UCSD-AML1 (cell line): ENCODE measurements at regions not wholly inside any gene's neighbourhood (a gene's known extent, or its start where the extent isn't known, plus 50 kb on each side); places are given as distances from the start of the nearest gene placed in this dataset.
"Not testable (repeated sequence)": the region's sequence is repeated elsewhere in the genome, so short reads cannot be mapped to it uniquely, and the experiment has no call there.

ENCODE experiments used
- DNase-seq: peaks from one replicate; lab custom pipeline; 2025; ENCODE audit not compliant: unreplicated experiment; lab: John Stamatoyannopoulos, UW

DNA sequence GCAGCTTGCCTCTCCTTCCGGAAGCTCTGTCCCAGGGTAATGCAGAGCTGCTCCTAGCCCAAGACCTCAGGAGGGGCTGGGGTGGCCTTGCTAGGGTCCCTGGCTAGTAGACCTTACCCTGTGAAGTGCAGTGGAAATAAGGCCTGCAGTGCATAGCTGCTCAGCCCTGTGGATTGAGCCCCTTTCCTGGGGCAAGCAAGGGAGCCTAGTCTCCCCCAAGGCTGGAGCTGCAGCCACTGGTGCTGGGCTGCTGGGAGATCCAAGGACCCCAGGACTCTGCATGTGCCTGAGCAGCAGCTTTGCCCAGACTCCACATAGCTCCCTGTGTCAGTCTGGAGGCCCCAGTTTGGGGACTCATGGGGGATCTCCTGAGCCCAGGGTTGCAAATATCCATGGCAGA, 57.9 kb downstream of the FANCF start:
- DNase-seq, result peak; percentile 6

DNA sequence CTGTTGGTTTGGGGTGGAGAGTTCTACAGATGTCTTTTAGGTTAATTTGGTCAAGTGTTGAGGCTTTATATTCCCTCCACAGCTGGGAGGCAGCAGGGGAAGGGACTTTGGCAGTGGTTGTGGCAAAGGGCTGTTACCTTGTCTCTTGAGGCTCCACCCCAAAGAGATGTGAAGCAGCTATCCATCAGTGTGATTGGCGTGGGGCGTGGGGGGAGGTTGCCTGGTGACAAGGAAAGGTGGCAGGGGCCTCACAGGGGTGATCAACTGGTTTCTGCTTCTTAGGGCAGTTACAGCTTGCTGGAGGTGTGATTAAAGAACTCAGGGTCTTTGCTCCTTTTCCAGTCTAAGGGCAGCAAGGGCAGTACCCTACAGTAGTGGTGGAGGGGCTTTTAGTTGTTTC, 59.3 kb downstream of the FANCF start:
- no peak for DNase-seq

DNA sequence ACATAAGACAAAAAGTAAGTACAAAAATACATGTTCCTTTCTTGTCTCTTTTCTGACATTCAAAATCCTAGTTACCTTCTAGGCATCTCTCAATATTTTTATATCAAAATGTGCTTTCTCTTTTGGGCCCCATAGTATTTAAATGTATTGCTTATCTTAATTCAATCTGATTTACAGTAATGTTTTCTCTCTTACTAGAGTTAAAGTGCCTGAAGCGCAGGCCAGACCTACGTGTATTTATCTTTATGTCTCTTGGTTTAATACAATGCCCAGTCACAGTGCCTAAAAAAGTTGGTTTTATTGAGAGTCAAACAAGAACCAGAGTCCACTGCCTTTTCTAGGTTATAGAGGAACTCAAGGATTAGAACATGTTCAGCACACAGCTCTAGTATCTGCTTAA, 64.3 kb downstream of the FANCF start:
- no peak for DNase-seq

DNA sequence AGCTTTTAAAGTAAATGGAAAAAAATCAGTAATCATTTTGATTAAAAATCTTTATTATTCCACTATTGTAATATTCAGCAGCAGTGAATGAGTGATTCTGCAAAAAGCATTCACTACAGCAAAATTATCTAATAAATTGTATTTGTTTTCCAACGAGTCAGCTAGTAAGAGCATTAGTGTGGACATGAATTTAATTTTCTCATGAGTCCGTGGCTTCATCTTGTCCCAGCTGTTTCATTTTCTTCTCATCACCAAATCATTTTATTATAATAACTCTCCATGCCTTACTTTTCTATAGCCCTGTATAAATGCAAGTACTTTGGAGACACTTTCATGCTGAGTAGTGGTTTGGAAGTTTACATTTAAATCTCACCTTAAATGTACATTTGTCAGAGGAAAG, 66.2 kb downstream of the FANCF start:
- DNase-seq, result no peak

DNA sequence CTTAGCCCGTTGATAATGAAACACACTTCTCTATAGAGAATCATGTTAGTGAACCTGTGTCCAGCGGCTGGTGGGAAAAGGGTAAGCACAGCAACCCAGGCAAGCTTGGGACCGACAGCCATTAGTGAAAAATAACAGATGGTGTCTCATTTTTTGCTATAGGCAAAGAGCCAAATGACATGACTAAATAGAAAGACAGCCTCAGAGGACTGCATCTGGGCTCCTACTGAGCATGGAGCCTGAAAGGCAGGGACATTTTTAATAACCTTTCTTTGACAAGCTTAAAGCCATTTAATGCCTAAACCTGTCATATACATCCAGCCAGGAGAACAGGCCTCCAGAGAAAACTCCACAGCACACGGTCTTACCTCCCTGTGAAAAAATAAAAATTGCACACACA, 67.0 kb downstream of the FANCF start:
- no peak for DNase-seq

DNA sequence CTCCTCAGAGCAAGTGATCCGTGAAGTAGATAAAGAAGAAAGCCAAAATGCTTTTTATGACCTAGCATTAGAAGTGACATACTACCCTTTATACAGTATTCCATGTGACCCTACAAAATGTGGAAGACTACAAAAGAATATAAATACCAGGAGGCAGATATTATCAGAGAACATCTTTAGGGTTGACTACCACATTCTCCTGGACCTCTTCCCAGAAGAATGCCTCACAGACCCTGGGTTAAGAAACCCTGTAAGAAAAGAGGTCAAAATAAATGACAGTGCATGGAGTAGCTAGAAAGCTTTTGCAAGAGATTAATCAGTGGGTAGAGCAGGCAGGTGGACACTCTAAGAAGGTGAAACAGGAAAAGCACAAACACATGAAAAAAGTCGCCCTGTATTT, 69.2 kb downstream of the FANCF start:
- DNase-seq, result no peak

DNA sequence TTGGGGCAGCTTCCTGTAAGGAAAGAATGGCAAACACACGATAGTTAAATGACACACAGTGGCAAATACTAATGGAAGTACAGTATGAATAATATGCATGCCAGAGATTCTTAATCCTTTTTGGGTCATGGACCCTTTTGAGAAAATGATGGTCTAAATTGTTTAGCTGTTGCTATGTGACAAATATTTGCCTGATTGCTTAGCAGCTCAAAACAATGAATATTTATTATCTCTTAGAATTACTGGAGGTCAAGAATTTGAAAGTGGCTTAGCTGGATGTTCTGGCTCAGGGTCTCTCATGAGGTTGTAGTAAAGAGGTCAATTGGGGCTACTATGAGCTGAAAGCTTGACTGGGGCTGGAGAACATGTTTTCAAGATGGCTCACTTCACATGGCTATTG, 69.7 kb downstream of the FANCF start:
- DNase-seq, result no peak

DNA sequence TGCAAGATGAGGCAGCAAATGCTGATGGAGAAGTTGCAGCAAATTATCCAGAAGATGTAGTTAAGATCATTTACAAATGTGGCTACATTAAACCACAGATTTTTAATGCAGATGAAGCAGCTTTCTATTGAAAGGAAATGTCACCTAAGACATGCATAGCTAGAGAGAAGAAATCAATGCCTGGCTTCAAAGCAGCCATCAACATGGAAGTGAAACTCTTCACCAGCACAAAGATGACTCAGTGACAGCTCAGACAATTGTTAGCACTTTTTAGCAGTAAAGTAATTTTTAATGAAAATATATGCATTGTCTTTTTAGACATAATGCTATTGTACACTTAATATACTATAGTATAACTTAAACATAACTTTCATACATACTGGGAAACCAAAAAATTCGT, 71.4 kb downstream of the FANCF start:
- no peak for DNase-seq

DNA sequence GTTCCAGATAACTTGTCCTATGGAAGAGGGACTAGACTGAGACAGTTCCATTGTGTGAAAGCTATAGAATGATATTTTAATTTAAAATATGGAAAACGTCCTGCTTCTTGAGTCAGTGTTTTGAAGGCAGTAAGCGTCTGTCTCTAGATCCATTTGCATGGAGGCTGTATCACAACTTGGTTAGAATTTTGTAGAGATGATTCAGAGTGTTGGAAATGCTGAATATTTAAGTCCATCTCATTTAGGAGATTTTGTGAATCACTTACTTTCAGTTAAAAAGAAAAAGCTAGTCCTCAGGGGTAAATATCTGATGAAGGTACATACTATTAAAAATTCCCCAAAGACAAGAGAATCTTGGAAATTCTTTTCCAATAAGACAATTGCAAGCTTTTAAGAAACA, 72.7 kb downstream of the FANCF start:
- no peak for DNase-seq

DNA sequence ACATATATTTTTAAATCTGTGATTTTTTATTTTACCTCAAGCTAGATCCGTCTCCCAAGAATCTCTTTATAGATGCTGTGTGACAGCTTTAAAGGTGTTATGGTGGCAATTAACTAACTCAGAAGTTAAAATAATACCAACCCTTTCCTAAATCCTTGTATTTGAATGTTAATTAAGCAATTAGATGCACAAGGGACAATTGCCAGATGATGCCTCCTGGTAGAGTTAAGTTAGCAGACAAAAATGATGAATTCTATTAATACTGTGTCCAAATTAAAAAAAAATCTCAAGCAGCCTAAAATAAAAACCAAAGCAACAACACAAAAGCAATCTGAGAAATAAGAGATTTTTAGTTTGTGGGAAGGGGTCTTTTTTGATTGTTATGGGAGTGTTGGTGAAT, 78.9 kb downstream of the FANCF start:
- no peak for DNase-seq

DNA sequence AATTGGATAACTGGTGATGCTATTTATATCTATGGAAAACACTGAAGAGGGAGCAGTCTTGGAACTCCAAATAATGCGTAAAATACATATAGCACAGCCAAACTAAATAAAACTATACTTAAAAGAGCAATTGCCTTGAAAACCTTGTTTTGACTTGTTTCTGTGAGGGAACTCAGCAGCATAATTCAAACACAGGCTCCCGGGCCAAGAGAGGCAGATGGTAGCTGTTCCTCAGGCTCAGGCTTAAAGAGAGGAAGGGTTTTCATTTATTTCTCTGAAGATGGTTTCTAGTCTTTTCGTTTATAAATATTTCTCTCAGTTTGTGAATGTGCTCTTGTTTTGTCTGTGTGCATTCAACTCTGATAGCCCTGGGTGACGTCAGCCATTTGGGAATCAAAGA, 82.4 kb downstream of the FANCF start:
- DNase-seq, result no peak

DNA sequence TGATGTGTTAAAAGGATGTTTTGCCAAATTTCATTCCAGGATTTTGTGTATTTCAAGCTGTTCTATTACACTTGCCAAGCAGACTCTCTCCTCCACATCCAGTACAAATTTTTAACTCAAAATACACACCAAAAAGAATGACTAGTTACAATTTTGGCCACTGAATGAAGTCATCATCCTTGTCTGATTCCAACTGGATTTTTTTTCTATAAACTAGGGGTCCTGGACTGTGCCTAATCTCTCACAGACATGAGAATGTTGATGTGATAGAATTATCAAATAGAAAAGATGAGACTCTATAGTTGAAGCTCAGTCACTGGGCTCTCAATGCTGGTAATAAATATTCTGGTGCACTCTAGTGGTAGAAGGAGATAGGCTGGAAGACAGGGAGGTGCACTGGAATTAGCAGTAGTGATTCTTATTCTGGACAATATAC, 85.8 kb downstream of the FANCF start:
- DNase-seq, result no peak

DNA sequence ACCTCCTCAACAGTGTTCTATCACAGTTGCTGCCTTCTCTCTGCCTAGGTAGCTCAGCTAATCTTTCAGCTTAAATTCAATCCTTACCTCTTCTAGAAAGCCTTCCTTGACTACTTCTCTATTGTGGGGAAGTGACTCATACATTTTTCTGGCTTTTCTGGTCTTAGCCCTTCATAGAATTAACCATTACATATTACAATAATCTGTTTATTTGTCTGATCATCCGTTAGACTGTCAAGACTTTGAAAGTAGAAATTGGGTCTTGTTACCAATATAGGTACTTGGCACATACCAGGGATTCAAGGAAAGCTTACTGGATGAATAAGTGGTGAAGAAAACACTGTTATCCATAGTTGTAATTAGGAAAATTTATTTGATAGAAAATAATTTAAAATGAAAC, 89.6 kb downstream of the FANCF start:
- DNase-seq, result no peak

DNA sequence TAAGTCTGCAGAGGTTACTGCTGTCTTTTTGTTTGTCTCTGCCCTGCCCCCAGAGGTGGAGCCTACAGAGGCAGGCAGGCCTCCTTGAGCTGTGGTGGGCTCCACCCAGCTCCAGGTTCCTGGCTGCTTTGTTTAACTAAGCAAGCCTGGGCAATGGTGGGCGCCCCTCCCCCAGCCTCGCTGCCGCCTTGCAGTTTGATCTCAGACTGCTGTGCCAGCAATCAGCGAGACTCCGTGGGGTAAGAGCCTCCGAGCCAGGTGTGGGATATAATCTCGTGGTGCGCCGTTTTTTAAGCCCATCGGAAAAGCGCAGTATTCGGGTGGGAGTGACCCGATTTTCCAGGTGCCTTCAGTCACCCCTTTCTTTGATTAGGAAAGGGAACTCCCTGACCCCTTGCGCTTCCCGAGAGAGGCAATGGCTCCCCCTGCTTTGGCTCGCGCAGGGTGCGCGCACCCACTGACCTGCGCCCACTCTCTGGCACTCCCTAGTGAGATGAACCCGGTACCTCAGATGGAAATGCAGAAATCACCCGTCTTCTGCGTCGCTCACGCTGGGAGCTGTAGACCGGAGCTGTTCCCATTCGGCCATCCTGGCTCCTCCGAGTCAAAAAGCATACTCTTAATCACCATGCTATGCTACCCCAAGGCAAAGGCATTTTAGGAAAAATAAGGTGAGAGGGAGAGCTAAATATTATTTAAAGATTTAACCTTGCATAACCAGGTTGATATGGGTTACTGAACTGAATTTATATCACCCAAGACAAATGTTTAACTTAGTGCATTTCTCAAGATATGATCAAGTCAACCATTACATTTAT, 96.8 kb downstream of the FANCF start:
- not testable (repeated sequence) for DNase-seq

DNA sequence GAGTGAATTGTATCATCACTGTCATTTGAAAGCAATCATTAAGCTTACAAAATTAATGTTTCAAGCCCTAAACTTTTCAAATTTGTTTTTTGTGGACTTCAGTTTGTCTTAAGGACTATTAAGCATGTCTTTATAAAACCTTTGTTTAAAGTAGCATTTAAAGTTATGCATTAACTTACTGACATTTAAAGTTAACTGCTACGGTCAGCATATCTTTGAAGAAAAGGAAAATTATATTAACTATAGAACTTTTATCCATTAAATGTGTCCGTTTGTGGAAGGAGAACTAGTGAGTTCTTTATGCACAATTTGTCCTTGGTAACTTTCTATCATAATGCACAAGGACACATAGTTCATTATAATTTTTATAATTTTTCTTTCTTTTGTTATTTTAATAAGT, 103.4 kb downstream of the FANCF start:
- no peak for DNase-seq

DNA sequence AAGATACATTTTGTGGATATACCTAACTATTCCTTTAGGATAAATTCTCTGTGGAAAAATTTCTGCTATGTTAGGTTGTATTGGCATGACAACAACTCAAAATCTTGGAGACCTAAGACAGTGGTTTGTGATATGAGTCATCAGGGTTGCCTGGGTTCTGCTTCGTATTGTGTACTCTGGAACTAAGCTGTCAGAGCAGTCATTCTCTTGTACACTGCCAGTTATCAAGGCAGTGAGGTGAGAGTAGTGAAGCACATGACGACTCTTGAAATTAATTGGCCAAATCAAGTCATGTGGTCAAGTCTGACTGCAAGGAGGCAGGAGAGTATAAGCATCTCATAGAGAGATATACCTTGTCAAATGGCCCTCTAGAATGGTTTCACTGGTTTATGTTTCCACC, 104.4 kb downstream of the FANCF start:
- DNase-seq, result no peak

DNA sequence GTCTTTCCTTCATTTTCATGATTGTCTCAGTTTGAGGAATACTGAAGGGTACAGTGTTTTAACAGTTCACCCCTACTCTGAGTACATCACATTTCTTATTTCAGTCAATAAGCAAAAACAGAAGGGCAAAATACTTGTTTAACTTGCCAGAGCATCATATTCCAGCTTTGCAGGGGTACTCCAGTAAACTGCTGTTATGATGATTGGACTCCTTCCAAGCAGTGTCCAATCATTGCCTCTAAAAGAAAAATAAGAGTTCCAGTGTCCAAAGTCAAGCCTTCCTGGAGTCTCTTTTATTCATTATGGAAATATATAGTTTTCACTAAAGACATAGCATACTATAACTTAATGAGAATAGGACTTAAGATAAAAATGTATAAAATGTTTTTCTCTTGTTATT, 105.1 kb downstream of the FANCF start:
- DNase-seq, result no peak

DNA sequence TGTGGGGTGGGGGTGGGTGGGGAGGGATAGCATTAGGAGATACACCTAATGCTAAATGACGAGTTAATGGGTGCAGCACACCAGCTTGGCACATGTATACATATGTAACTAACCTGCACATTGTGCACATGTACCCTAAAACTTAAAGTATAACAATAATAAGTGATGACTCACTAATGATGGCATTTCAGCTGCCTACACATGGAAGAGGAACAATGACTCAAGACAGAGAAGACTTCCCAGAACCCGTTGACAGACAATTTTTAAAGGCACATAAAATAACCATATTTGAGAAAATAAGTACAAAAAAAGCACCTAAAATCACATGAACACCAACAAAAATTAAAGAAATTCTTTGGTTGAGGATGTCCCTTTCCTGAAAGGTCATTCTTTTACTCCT, 107.3 kb downstream of the FANCF start:
- not testable (repeated sequence) for DNase-seq

DNA sequence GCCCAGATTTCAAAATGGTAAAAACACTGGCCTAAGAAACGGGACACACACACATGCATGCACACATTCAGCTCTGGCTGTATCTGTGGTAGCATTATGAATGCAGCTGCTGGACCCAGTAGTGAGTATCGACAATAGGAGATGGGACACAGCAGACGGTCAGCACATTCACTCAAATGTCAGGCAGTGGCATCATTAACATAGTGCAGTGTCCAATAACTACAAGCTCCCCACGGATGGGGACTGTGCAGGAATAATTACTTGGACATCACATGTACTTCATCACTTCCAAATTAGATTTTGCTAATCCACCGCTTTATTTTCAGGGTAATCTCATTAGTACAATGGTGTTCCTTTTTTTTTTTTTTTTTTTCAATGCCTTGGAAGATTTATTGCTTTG, 109.5 kb downstream of the FANCF start:
- DNase-seq, result no peak

DNA sequence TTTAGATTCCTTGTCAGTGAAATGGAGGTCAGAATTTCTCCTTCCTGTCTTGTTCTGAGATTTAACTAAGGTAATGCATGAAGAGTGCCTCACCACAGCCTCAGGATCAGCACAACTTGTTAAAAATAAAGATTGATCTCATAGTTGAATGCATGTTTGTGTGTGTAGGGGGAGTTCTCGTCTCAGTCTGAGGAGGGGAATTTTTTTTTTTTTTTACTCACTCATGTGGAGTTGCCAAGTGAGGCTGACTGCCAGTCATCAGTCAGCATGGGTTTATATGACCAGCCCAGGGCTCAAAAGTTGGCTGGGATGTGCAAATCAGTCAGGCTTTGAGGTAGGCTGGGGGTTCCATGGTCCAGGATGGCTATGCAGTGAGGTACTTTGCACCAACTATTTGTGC, 113.2 kb downstream of the FANCF start:
- DNase-seq, result no peak

DNA sequence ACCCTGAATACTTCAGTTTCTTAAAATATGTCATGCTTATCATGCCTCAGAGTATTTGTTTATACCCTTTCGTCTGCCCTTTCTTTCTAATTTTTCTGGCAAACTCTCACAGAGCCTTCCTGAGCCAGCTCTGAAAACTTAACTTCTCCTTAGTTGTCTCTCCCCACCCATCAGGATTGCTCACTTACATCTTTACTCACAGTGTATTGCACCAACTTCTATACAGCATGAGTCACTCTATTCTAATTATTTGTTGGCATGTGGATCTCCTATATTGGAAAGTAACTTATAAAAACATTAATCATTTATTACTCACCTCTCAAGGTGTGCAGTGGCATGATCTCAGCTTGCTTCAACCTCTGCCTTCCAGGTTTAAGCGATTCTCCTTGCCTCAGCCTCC, 114.9 kb downstream of the FANCF start:
- no peak for DNase-seq

DNA sequence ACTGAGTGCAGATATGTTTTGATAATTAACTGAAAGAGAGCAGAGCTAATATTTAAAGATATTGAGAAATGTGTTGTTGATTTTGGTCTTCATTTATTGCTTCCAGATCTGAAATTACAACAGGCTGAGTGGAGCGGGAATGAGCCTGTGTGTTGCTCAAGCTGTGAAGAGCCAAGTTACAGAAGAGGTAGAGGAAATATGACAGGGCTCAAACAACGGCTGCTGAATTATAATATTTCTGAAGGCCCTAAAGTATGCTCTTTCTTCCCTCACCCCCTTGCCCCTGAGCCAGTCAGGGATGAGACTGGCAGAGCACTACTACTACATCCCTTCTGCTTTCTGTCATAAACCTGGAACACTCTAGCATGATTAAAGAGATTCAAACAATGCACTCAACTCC, 115.6 kb downstream of the FANCF start:
- DNase-seq, result no peak

DNA sequence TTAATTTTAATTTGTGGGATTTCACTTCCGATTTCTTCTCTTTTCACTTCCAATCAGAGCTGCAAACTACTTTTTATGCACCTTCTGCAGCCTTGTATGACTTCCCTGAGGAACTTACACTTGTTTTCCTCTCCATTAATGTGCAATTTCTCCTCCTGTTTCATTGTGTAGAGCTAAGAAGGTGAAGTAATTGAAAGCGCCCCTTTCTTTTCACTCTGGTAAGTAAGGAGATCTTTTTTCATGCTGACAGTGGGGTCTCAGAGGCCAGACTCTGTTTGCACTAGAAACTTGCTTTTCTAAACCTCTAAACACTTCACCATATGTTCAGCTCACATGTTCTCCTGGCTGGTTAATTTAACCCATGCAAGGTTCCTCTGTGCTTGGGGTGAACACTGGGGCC, 117.0 kb downstream of the FANCF start:
- DNase-seq, result no peak
